ENCODE measurements at regions not wholly inside any gene's neighbourhood (a gene's known extent, or its start where the extent isn't known, plus 50 kb on each side); places are given as distances from the start of the nearest gene placed in this dataset.

DNA sequence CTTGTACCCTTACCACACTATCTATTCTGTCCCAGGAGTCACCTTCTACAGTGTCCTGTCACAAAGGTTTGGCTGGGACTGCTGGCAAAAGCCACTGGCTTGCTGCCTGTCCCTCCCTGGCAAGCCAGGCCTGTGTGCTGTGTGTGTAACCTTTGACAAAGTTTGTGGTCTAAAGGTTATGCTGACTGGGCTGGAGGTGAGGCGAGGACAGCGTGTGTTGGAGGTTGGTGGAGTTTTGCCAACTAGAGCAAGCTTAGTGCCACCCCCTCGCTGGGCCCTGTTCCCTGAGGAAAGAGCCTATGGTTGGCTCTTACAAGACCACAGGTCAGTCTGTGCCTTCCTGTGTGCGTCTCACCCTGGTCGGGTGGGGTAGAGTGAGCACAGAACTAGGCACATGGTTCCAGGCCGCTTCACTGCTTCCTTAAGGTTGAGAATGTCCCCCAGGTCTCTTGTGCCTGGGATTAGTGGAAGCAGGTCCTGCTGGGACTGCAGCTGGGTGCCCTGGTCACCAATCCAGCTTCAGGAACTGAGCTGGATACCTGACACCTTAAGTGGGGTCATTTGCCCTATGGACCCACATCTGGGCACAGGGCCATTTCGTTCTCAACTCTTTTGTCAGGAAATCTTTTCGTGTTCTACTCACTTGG, 152.2 kb downstream of the GADD45G start:
- no peak for DNase-seq (ENCODE audit: low read depth, low spot score)
- H3K36me3 ChIP-seq (ENCODE audit: insufficient read depth, insufficient read length, low read length), result no peaks in the 10 kb centered on the region
- TF ChIP-seq ZNF274 (IDR thresholded peaks at IDR 0.05; ENCODE audit: low read depth, low read length) (no peak), YY1 (IDR thresholded peaks at IDR 0.05; ENCODE audit: insufficient read depth, insufficient read length) (no peak), SUZ12 (IDR thresholded peaks at IDR 0.05; ENCODE audit: extremely low read depth, insufficient read depth, insufficient read length) (no peak)

DNA sequence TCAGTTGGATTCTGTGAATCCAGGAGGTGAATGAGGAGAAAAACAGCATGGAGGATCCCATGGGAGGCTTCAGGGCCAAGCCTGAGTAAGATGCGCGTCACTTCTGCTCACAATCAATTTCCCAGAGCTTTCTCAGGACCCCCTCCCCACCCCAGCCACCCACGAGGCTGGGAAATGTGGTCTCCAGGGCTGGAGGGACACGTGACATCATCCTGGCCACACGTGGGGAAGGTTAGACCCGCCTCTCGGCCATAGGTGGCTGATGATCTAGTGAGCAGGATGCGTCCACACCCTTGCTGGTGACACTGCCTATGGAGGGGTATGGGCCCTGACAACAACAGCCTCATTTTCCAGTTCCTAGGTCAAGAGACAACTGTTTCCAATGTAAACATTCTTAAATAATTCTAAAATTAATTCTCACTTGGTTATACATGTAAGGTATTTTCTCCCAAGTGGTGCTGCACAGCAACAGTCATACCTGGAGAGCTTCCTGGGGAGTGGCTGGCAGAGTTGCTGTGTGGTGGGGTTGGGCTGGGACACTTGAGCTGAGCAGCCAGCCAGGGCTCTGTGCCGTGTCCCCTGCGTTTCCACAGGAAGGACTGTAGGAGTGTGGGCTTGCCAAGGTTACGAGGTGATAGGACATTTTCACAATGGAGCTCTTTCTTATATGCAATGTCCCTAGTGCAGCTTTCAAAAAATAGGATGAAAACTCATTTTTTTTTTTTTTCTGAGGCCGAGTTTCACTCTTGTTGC, 153.1 kb downstream of the GADD45G start:
- TF ChIP-seq ZNF274 (IDR thresholded peaks at IDR 0.05; ENCODE audit: low read depth, low read length) (no peak), SUZ12 (IDR thresholded peaks at IDR 0.05; ENCODE audit: extremely low read depth, insufficient read depth, insufficient read length) (no peak), YY1 (IDR thresholded peaks at IDR 0.05; ENCODE audit: insufficient read depth, insufficient read length) (no peak)

More for the DNA sequence above, 152.2 kb downstream of the GADD45G start:
- Histone ChIP-seq H3K4me3 (ENCODE audit: insufficient read length, low read depth) (no peak overlapping the region), H3K27me3 (ENCODE audit: insufficient read depth, insufficient read length) (peaks cover 2% of the 10 kb centered on the region), H3K9ac (ENCODE audit: insufficient read length, low read depth) (no peak overlapping the region), H3K9me3 (ENCODE audit: insufficient read depth, low read length) (no peaks in the 10 kb centered on the region), H3K4me1 (ENCODE audit: insufficient read depth, insufficient read length) (no peaks in the 10 kb centered on the region)

DNA sequence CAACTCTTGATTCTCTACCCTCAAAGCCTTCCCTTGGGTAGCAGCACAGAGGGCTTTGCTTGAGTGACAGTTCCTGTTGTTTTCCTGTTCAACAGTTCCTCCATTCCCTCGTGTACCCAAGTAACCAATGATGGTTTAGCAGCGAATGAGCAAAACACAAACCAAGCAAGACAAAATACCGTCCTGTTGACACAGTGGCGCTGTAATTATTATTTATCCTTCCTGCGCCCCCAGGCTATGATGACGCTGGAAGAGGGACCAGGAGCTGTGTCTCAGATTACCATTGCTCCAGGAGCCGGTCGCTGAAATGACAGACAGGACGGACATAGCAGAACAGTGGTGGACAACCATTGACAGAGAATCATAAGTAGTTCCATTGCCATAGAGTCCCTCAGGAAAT, 154.8 kb downstream of the GADD45G start:
- peaks cover 2% of the 10 kb centered on the region for H3K27me3 ChIP-seq (ENCODE audit: insufficient read depth, insufficient read length)
- no peak overlapping the region for H3K9ac ChIP-seq (ENCODE audit: insufficient read length, low read depth)
- H3K4me3 ChIP-seq (ENCODE audit: insufficient read length, low read depth), result no peak overlapping the region
- TF ChIP-seq YY1 (IDR thresholded peaks at IDR 0.05; ENCODE audit: insufficient read depth, insufficient read length) (no peak), SUZ12 (IDR thresholded peaks at IDR 0.05; ENCODE audit: extremely low read depth, insufficient read depth, insufficient read length) (no peak), ZNF274 (IDR thresholded peaks at IDR 0.05; ENCODE audit: low read depth, low read length) (no peak)
- H3K36me3 ChIP-seq (ENCODE audit: insufficient read depth, insufficient read length, low read length), result no peaks in the 10 kb centered on the region
- DNase-seq (ENCODE audit: low read depth, low spot score), result no peak
- no peaks in the 10 kb centered on the region for H3K4me1 ChIP-seq (ENCODE audit: insufficient read depth, insufficient read length)
- H3K9me3 ChIP-seq (ENCODE audit: insufficient read depth, low read length), result no peaks in the 10 kb centered on the region

More for the DNA sequence above, 153.1 kb downstream of the GADD45G start:
- no peaks in the 10 kb centered on the region for H3K4me1 ChIP-seq (ENCODE audit: insufficient read depth, insufficient read length)
- no peaks in the 10 kb centered on the region for H3K9me3 ChIP-seq (ENCODE audit: insufficient read depth, low read length)
- peaks cover 2% of the 10 kb centered on the region for H3K27me3 ChIP-seq (ENCODE audit: insufficient read depth, insufficient read length)
- H3K4me3 ChIP-seq (ENCODE audit: insufficient read length, low read depth), result no peak overlapping the region
- no peak for DNase-seq (ENCODE audit: low read depth, low spot score)
- H3K36me3 ChIP-seq (ENCODE audit: insufficient read depth, insufficient read length, low read length), result no peaks in the 10 kb centered on the region
- no peak overlapping the region for H3K9ac ChIP-seq (ENCODE audit: insufficient read length, low read depth)

DNA sequence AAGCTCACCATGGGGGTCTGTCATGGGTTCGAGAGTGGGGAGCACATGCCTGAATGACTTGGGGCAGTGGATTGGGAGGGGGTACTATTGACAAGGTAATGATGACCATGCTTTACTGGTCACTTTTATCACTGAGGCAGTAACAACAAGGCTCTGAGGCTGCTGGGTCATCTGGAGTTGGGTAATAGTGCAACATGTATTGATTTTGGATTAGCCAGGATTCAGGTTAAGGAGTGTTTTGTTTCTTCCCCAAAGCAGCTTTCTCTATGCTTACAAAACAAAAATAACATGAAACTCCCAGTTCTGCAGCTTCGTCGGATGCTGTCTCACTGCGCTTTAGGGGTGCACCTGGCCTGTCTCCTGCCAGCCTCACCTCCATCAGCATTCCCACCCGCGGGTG, 155.3 kb downstream of the GADD45G start:
- Histone ChIP-seq H3K9me3 (ENCODE audit: insufficient read depth, low read length) (no peaks in the 10 kb centered on the region), H3K4me1 (ENCODE audit: insufficient read depth, insufficient read length) (no peaks in the 10 kb centered on the region), H3K36me3 (ENCODE audit: insufficient read depth, insufficient read length, low read length) (no peaks in the 10 kb centered on the region), H3K4me3 (ENCODE audit: insufficient read length, low read depth) (no peak overlapping the region), H3K9ac (ENCODE audit: insufficient read length, low read depth) (no peak overlapping the region), H3K27me3 (ENCODE audit: insufficient read depth, insufficient read length) (peaks cover 2% of the 10 kb centered on the region)
- no peak for TF ChIP-seq YY1 (IDR thresholded peaks at IDR 0.05; ENCODE audit: insufficient read depth, insufficient read length)
- no peak for TF ChIP-seq SUZ12 (IDR thresholded peaks at IDR 0.05; ENCODE audit: extremely low read depth, insufficient read depth, insufficient read length)
- TF ChIP-seq ZNF274 (IDR thresholded peaks at IDR 0.05; ENCODE audit: low read depth, low read length), result no peak
- no peak for DNase-seq (ENCODE audit: low read depth, low spot score)

DNA sequence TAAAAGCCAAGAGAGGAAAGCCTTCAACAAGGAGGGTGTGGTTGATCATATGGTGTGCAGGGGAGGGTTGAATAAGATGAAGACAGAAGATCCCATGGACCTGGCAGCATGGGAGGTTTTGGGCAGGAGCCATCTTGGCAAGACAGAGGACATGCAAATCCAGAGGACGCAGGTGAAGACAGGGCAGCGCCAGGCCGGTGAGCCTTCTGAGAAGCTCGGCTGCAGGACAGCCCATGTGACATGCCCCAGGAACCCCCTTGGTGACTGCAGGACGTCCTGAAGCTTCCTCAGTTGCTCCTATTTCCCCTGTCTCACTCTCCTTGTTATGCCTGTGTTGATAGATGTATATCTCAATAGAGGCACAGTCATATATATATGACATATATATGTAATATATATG, 159.4 kb downstream of the GADD45G start:
- Histone ChIP-seq H3K4me1 (ENCODE audit: insufficient read depth, insufficient read length) (no peaks in the 10 kb centered on the region), H3K9me3 (ENCODE audit: insufficient read depth, low read length) (no peaks in the 10 kb centered on the region), H3K36me3 (ENCODE audit: insufficient read depth, insufficient read length, low read length) (no peaks in the 10 kb centered on the region), H3K4me3 (ENCODE audit: insufficient read length, low read depth) (no peak overlapping the region), H3K27me3 (ENCODE audit: insufficient read depth, insufficient read length) (no peaks in the 10 kb centered on the region), H3K9ac (ENCODE audit: insufficient read length, low read depth) (no peak overlapping the region)
- no peak for DNase-seq (ENCODE audit: low read depth, low spot score)
- no peak for TF ChIP-seq ZNF274 (IDR thresholded peaks at IDR 0.05; ENCODE audit: low read depth, low read length)
- no peak for TF ChIP-seq YY1 (IDR thresholded peaks at IDR 0.05; ENCODE audit: insufficient read depth, insufficient read length)
- TF ChIP-seq SUZ12 (IDR thresholded peaks at IDR 0.05; ENCODE audit: extremely low read depth, insufficient read depth, insufficient read length), result no peak

DNA sequence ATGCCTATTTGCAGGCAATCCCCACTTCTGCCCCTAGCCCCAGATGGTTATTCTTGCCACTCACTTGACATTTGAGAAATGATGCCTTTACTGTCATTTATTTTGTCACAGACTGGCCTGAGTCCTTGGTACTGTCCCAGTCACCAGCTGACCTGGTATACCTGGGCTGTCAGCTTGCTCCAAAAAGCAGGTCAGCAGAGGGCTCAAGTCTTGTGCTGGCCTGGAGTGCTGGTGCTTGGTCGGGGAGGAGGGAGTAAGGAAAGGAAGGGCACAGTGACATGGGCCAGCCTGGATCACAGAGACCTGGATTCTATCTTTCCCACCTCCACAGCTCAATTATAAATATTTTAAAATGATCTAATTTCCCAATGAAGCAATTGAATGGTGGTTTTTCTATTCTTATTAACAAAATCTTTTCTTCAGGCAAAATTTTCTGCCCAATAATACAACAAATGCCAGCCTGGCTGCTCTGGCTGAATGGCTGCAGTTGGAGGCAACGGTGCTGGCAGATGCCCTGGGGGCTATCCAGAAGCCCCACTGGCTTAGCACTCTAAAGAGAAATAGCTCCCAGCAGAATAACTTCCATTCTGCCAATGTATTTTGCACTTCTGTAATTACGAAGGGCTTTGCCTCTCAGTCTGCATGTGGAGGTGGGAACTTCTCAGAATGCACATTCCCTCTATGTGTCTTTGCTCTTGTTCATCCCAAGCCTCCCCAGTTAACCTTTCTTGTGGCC, 160.6 kb downstream of the GADD45G start:
- Histone ChIP-seq H3K36me3 (ENCODE audit: insufficient read depth, insufficient read length, low read length) (no peaks in the 10 kb centered on the region), H3K27me3 (ENCODE audit: insufficient read depth, insufficient read length) (no peaks in the 10 kb centered on the region), H3K9ac (ENCODE audit: insufficient read length, low read depth) (no peak overlapping the region), H3K9me3 (ENCODE audit: insufficient read depth, low read length) (no peaks in the 10 kb centered on the region), H3K4me1 (ENCODE audit: insufficient read depth, insufficient read length) (no peaks in the 10 kb centered on the region), H3K4me3 (ENCODE audit: insufficient read length, low read depth) (no peak overlapping the region)
- TF ChIP-seq YY1 (IDR thresholded peaks at IDR 0.05; ENCODE audit: insufficient read depth, insufficient read length) (no peak), ZNF274 (IDR thresholded peaks at IDR 0.05; ENCODE audit: low read depth, low read length) (no peak), SUZ12 (IDR thresholded peaks at IDR 0.05; ENCODE audit: extremely low read depth, insufficient read depth, insufficient read length) (no peak)
- no peak for DNase-seq (ENCODE audit: low read depth, low spot score)

DNA sequence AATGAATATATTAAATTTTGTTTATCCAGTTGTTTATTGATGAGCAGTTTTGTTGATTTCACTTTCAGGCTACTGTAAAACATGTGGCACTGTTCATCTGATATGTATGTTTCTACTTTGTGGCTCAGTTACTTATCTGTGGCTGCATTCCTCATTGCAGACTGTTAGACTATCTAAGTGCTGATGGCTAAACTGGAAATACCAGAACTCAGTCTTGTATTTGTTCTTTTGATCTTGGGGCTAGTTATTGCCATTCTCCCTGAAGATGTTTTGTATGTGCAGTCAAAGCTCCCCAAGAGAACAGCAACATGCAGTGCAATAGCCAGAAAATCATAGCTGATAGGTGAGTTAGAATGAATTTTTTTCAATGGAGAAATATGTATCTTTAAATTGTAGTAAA, 162.2 kb downstream of the GADD45G start:
- no peak for TF ChIP-seq ZNF274 (IDR thresholded peaks at IDR 0.05; ENCODE audit: low read depth, low read length)
- TF ChIP-seq YY1 (IDR thresholded peaks at IDR 0.05; ENCODE audit: insufficient read depth, insufficient read length), result no peak
- no peak for TF ChIP-seq SUZ12 (IDR thresholded peaks at IDR 0.05; ENCODE audit: extremely low read depth, insufficient read depth, insufficient read length)
- Histone ChIP-seq H3K9ac (ENCODE audit: insufficient read length, low read depth) (no peak overlapping the region), H3K9me3 (ENCODE audit: insufficient read depth, low read length) (no peaks in the 10 kb centered on the region), H3K4me3 (ENCODE audit: insufficient read length, low read depth) (no peak overlapping the region), H3K27me3 (ENCODE audit: insufficient read depth, insufficient read length) (no peaks in the 10 kb centered on the region), H3K36me3 (ENCODE audit: insufficient read depth, insufficient read length, low read length) (no peaks in the 10 kb centered on the region), H3K4me1 (ENCODE audit: insufficient read depth, insufficient read length) (no peaks in the 10 kb centered on the region)
- DNase-seq (ENCODE audit: low read depth, low spot score), result no peak
